ENCODE measurements at regions not wholly inside any gene's neighbourhood (a gene's known extent, or its start where the extent isn't known, plus 50 kb on each side); places are given as distances from the start of the nearest gene placed in this dataset.

GRCh38 chr5:117333011-117333410 lies 758.4 kb upstream of the SEMA6A start:
- TF ChIP-seq NANOG (IDR thresholded peaks at IDR 0.05; ENCODE audit: borderline replicate concordance): no peak
- TF ChIP-seq REST (IDR thresholded peaks at IDR 0.05; ENCODE audit: unreplicated experiment): no peak
- TF ChIP-seq EZH2 (IDR thresholded peaks at IDR 0.05; ENCODE audit: low read depth, unreplicated experiment): no peak
- no peak for TF ChIP-seq CREB1 (CRISPR knock-in tag; IDR thresholded peaks at IDR 0.05; ENCODE audit: low read depth)
- no peak for TF ChIP-seq ZNF114 (CRISPR knock-in tag; IDR thresholded peaks at IDR 0.05)
- H3K9me2 ChIP-seq (ENCODE audit: insufficient read depth): no peaks in the 10 kb centered on the region
- ATAC-seq: no peak
- H3F3A ChIP-seq (replicated peaks; ENCODE audit: low read depth): no peaks in the 10 kb centered on the region
- no peak for DNase-seq (ENCODE audit: low spot score)
- H3K36me3 Mint-ChIP-seq (ENCODE audit: low read depth): peaks cover 3% of the 10 kb centered on the region; the same call in 2 of the 3 replicates
- H3K27ac Mint-ChIP-seq: no peak overlapping the region
- no peak overlapping the region for H3K4me3 Mint-ChIP-seq
- H4K20me1 ChIP-seq (replicated peaks; ENCODE audit: insufficient read depth): no peaks in the 10 kb centered on the region
- H3K27ac ChIP-seq (ENCODE audit: low read depth): no peak overlapping the region
- H3K4me1 ChIP-seq (ENCODE audit: insufficient read depth): no peaks in the 10 kb centered on the region; the same call in 1 of the 2 replicates
- no peaks in the 10 kb centered on the region for H3K27me3 Mint-ChIP-seq (ENCODE audit: insufficient read depth, low read depth, poor library complexity)
- no peak overlapping the region for H3K4me3 ChIP-seq
- no peaks in the 10 kb centered on the region for H3K79me2 ChIP-seq (replicated peaks; ENCODE audit: insufficient read depth)
- H3K27me3 ChIP-seq (ENCODE audit: insufficient read depth): no peaks in the 10 kb centered on the region
- no peaks in the 10 kb centered on the region for H3K4me1 Mint-ChIP-seq
- H2AFZ ChIP-seq: no peak overlapping the region
- no peak overlapping the region for H3K4me2 ChIP-seq
- H3K9me3 Mint-ChIP-seq: peaks cover 5% of the 10 kb centered on the region; the same call in 1 of the 3 replicates
- no peaks in the 10 kb centered on the region for H3K36me3 ChIP-seq (ENCODE audit: insufficient read depth)

DNA sequence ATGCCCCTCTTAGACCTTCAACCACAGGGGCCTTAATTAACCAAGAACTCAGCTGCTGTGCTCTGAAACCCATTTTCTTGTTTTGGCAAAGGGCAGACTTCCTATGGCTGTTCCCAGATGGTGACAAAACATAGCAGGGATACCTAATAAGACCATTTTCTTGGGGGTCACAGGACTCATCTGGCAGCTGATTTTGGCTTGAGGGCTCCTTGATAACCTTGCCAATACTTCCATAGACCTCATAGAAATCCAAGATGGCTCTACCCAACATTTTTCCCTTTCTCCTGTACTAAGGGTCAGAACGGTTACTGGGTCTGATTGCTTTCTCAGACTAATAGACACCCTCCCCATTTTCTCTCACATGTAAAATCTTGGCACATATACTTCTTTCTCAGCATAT lies 757.7 kb upstream of the SEMA6A start:
- Mint-ChIP-seq H3K9me3 (peaks cover 5% of the 10 kb centered on the region; the same call in 1 of the 3 replicates), H3K4me1 (no peaks in the 10 kb centered on the region), H3K27me3 (ENCODE audit: insufficient read depth, low read depth, poor library complexity) (no peaks in the 10 kb centered on the region), H3K4me3 (no peak overlapping the region), H3K27ac (no peak overlapping the region), H3K36me3 (ENCODE audit: low read depth) (peaks cover 3% of the 10 kb centered on the region; the same call in 2 of the 3 replicates)
- Histone ChIP-seq H3K36me3 (ENCODE audit: insufficient read depth) (no peaks in the 10 kb centered on the region), H3K9me2 (ENCODE audit: insufficient read depth) (no peaks in the 10 kb centered on the region; the same call in 1 of the 2 replicates), H3K27me3 (ENCODE audit: insufficient read depth) (no peaks in the 10 kb centered on the region), H3F3A (replicated peaks; ENCODE audit: low read depth) (no peaks in the 10 kb centered on the region), H2AFZ (no peak overlapping the region), H3K79me2 (replicated peaks; ENCODE audit: insufficient read depth) (no peaks in the 10 kb centered on the region), H3K4me3 (no peak overlapping the region), H3K27ac (ENCODE audit: low read depth) (no peak overlapping the region), H4K20me1 (replicated peaks; ENCODE audit: insufficient read depth) (no peaks in the 10 kb centered on the region), H3K4me2 (no peak overlapping the region), H3K4me1 (ENCODE audit: insufficient read depth) (no peaks in the 10 kb centered on the region; the same call in 1 of the 2 replicates)
- no peak for DNase-seq (ENCODE audit: low spot score)
- ATAC-seq: no peak
- TF ChIP-seq ZNF114 (CRISPR knock-in tag; IDR thresholded peaks at IDR 0.05) (no peak), EZH2phosphoT487 (IDR thresholded peaks at IDR 0.05; ENCODE audit: unreplicated experiment) (no peak), POLR2AphosphoS5 (IDR thresholded peaks at IDR 0.05; ENCODE audit: low read depth) (no peak), CTCF (conservative IDR thresholded peaks at IDR 0.05; ENCODE audit: low read depth in 2 of 2) (no peak), NANOG (IDR thresholded peaks at IDR 0.05; ENCODE audit: borderline replicate concordance) (no peak), ZNF331 (CRISPR knock-in tag; IDR thresholded peaks at IDR 0.05; ENCODE audit: low read depth) (no peak)
- TF ChIP-seq, protein P1, sequence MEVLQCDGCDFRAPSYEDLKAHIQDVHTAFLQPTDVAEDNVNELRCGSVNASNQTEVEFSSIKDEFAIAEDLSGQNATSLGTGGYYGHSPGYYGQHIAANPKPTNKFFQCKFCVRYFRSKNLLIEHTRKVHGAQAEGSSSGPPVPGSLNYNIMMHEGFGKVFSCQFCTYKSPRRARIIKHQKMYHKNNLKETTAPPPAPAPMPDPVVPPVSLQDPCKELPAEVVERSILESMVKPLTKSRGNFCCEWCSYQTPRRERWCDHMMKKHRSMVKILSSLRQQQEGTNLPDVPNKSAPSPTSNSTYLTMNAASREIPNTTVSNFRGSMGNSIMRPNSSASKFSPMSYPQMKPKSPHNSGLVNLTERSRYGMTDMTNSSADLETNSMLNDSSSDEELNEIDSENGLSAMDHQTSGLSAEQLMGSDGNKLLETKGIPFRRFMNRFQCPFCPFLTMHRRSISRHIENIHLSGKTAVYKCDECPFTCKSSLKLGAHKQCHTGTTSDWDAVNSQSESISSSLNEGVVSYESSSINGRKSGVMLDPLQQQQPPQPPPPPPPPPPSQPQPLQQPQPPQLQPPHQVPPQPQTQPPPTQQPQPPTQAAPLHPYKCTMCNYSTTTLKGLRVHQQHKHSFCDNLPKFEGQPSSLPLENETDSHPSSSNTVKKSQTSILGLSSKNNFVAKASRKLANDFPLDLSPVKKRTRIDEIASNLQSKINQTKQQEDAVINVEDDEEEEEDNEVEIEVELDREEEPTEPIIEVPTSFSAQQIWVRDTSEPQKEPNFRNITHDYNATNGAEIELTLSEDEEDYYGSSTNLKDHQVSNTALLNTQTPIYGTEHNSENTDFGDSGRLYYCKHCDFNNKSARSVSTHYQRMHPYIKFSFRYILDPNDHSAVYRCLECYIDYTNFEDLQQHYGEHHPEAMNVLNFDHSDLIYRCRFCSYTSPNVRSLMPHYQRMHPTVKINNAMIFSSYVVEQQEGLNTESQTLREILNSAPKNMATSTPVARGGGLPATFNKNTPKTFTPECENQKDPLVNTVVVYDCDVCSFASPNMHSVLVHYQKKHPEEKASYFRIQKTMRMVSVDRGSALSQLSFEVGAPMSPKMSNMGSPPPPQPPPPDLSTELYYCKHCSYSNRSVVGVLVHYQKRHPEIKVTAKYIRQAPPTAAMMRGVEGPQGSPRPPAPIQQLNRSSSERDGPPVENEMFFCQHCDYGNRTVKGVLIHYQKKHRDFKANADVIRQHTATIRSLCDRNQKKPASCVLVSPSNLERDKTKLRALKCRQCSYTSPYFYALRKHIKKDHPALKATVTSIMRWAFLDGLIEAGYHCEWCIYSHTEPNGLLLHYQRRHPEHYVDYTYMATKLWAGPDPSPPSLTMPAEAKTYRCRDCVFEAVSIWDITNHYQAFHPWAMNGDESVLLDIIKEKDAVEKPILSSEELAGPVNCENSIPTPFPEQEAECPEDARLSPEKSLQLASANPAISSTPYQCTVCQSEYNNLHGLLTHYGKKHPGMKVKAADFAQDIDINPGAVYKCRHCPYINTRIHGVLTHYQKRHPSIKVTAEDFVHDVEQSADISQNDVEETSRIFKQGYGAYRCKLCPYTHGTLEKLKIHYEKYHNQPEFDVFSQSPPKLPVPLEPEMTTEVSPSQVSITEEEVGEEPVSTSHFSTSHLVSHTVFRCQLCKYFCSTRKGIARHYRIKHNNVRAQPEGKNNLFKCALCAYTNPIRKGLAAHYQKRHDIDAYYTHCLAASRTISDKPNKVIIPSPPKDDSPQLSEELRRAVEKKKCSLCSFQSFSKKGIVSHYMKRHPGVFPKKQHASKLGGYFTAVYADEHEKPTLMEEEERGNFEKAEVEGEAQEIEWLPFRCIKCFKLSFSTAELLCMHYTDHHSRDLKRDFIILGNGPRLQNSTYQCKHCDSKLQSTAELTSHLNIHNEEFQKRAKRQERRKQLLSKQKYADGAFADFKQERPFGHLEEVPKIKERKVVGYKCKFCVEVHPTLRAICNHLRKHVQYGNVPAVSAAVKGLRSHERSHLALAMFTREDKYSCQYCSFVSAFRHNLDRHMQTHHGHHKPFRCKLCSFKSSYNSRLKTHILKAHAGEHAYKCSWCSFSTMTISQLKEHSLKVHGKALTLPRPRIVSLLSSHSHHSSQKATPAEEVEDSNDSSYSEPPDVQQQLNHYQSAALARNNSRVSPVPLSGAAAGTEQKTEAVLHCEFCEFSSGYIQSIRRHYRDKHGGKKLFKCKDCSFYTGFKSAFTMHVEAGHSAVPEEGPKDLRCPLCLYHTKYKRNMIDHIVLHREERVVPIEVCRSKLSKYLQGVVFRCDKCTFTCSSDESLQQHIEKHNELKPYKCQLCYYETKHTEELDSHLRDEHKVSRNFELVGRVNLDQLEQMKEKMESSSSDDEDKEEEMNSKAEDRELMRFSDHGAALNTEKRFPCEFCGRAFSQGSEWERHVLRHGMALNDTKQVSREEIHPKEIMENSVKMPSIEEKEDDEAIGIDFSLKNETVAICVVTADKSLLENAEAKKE (CRISPR knock-in tag; IDR thresholded peaks at IDR 0.05): no peak

Data from GM23338 (cell line).